Natural killer cell (primary cell): ENCODE measurements at regions not wholly inside any gene's neighbourhood (a gene's known extent, or its start where the extent isn't known, plus 50 kb on each side); places are given as distances from the start of the nearest gene placed in this dataset.

ENCODE experiments used
- ATAC-seq, 3 donors: fragments of 150-1000 bp in 2 of 3; fragments of 200-7000 bp in 1 of 3; cut with Tn5 transposase; 1 replicate in 1 of 3; 2 replicates in 2 of 3; pipeline ENCODE4 v1.10.0; 2021; ENCODE audit warnings: mild to moderate bottlenecking in 2 of 3, moderate library complexity in 2 of 3
- DNase-seq, 2 donors: peaks; one replicate each; pipeline versions ENCODE4 v3.0.0 to v3.0.0-alpha.2; 2013 to 2021; ENCODE audit warnings: mixed read lengths in 1 of 2
- H3K27ac ChIP-seq: one replicate; pipeline ENCODE4 v1.5.1; 2013; ENCODE audit warnings: mild to moderate bottlenecking, low read length
- H3K27me3 ChIP-seq: one replicate; pipeline ENCODE4 v1.6.1; 2013; ENCODE audit warnings: low read length; ENCODE audit not compliant: control insufficient read depth, insufficient read depth
- H3K36me3 ChIP-seq: one replicate; pipeline ENCODE4 v1.6.1; 2013; ENCODE audit warnings: low read length; ENCODE audit not compliant: control insufficient read depth, insufficient read depth
- H3K4me1 ChIP-seq: one replicate; pipeline ENCODE4 v1.6.1; 2013; ENCODE audit warnings: low read length; ENCODE audit not compliant: control insufficient read depth, insufficient read depth
- H3K4me3 ChIP-seq: one replicate; pipeline ENCODE4 v1.5.1; 2013; ENCODE audit warnings: low read length
- H3K9me3 ChIP-seq: one replicate; pipeline ENCODE4 v1.6.1; 2013; ENCODE audit warnings: low read length; ENCODE audit not compliant: control insufficient read depth, insufficient read depth
- H3K27ac Mint-ChIP-seq, 2 donors: one replicate each; pipeline ENCODE4 v1.8.0; 2022; ENCODE audit warnings: mild to moderate bottlenecking in 2 of 2, mixed read lengths in 2 of 2, moderate library complexity in 1 of 2
- H3K27me3 Mint-ChIP-seq, 2 donors: one replicate each; pipeline ENCODE4 v1.8.0; 2022; ENCODE audit warnings: low read depth in 2 of 2, mixed read lengths in 2 of 2
- H3K36me3 Mint-ChIP-seq: one replicate; pipeline ENCODE4 v1.8.0; 2022; ENCODE audit warnings: mixed read lengths
- H3K4me1 Mint-ChIP-seq, 2 donors: one replicate each; pipeline ENCODE4 v1.8.0; 2022; ENCODE audit warnings: mixed read lengths in 2 of 2
- H3K4me3 Mint-ChIP-seq: one replicate; pipeline ENCODE4 v1.8.0; 2022; ENCODE audit warnings: mild to moderate bottlenecking, moderate library complexity, mixed read lengths
- H3K9me3 Mint-ChIP-seq, 2 donors: one replicate each; pipeline ENCODE4 v1.8.0; 2022; ENCODE audit warnings: mixed read lengths in 2 of 2
- WGBS: methylation state at CpG from one replicate; pipeline ENCODE4 v1.1.7; 2013; ENCODE audit warnings: missing lambda C conversion rate; ENCODE audit not compliant: insufficient coverage; 5-methylcytosine and 5-hydroxymethylcytosine counted together
- intact Hi-C: fragments of 100-400 bp; cut with micrococcal nuclease; formaldehyde crosslinking; loops from one replicate; pipeline ENCODE4 v1.14.2; 2022
- TF ChIP-seq, protein P1 (sequence below): fragments of 200-600 bp; IDR thresholded peaks from one replicate; pipeline ENCODE4 v1.8.0; 2022; ENCODE audit warnings: antibody characterized with exemption

DNA sequence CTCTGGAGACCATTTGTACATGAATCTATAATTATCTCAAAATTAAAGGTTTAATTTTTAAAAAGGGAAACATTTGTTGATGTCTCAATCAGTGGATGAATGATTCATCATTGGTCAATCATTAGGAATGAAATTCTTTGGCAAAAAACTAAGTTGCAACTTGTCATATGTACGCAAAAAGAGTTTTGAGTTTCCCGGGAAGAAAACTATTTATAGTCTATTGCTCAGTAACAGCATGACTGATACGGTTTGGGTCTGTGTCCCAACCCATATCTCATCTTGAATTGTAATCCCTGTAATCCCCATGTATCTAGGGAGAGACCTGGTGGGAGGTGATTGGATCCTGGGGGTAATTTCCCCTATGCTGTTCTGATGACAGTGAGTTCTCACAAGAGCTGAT lies 765.8 kb upstream of the ROBO1 start:
- H3K36me3 ChIP-seq: no peaks in the 10 kb centered on the region
- no peaks in the 10 kb centered on the region for H3K27me3 ChIP-seq
- intact Hi-C loops: no loop called here
- H3K27me3 Mint-ChIP-seq: no peaks in the 10 kb centered on the region
- no peaks in the 10 kb centered on the region for H3K36me3 Mint-ChIP-seq
- DNase-seq: no peak
- no peak for ATAC-seq
- H3K4me1 ChIP-seq: no peaks in the 10 kb centered on the region
- H3K4me3 Mint-ChIP-seq: no peak overlapping the region
- no peaks in the 10 kb centered on the region for H3K4me1 Mint-ChIP-seq
- no peak overlapping the region for H3K27ac ChIP-seq
- H3K9me3 Mint-ChIP-seq: peaks cover 3% of the 10 kb centered on the region in 2 donors
- H3K4me3 ChIP-seq: no peak overlapping the region
- TF ChIP-seq, protein P1, sequence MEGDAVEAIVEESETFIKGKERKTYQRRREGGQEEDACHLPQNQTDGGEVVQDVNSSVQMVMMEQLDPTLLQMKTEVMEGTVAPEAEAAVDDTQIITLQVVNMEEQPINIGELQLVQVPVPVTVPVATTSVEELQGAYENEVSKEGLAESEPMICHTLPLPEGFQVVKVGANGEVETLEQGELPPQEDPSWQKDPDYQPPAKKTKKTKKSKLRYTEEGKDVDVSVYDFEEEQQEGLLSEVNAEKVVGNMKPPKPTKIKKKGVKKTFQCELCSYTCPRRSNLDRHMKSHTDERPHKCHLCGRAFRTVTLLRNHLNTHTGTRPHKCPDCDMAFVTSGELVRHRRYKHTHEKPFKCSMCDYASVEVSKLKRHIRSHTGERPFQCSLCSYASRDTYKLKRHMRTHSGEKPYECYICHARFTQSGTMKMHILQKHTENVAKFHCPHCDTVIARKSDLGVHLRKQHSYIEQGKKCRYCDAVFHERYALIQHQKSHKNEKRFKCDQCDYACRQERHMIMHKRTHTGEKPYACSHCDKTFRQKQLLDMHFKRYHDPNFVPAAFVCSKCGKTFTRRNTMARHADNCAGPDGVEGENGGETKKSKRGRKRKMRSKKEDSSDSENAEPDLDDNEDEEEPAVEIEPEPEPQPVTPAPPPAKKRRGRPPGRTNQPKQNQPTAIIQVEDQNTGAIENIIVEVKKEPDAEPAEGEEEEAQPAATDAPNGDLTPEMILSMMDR: no peak
- H3K27ac Mint-ChIP-seq: no peak overlapping the region
- WGBS: 93% methylated on average over 2 of the region's 3 CpGs
- no peaks in the 10 kb centered on the region for H3K9me3 ChIP-seq

DNA sequence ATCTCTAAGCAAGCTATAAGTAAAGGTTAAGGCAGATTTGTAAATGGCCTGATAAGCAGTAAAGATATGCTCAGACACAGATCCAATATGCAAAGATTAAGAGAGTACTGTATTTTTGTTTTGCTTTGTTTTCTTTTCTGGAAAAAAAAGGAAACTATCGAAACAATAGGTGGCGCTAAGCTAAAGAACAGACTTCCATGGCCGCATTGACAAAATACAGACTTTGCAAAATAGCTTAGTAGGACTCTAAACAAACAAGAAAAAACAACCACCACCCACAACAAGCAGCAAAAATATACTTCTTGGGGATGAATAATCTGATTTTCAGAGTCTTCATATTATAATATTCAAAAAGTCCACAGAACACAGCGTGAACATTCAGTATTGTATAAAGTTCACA lies 758.4 kb upstream of the ROBO1 start:
- intact Hi-C loops: no loop called here
- no CpG with 5 or more reads among the region's 4 CpGs for WGBS

DNA sequence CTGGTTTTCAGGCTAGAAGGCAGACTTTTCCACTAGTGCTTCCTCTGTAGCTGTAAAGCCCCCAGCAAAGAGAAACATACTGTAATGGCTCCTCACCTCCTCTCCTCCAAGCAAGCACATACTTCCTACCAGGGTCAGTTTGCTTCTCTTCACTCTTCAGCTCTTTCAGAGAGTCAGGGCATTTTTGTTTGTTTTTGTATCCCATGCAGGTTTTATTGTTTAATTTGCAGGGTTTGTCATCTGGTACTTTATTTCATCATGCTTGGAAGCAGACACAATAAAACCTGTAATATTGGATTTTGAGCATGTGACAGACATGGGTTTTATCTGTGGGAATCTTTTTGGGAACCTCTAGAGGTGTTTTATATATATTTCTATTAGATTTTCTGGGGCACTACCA lies 753.3 kb upstream of the ROBO1 start:
- ATAC-seq: no peak
- Mint-ChIP-seq H3K4me3 (no peak overlapping the region), H3K36me3 (no peaks in the 10 kb centered on the region), H3K4me1 (no peaks in the 10 kb centered on the region), H3K27me3 (no peaks in the 10 kb centered on the region), H3K9me3 (peaks cover 9 to 22% of the 10 kb centered on the region in 2 donors), H3K27ac (no peak overlapping the region)
- H3K27me3 ChIP-seq: no peaks in the 10 kb centered on the region
- TF ChIP-seq, protein P1: no peak
- no peak overlapping the region for H3K4me3 ChIP-seq
- H3K4me1 ChIP-seq: no peaks in the 10 kb centered on the region
- H3K9me3 ChIP-seq: peaks cover 4% of the 10 kb centered on the region
- no peak for DNase-seq
- intact Hi-C loops: no loop called here
- H3K36me3 ChIP-seq: no peaks in the 10 kb centered on the region
- no peak overlapping the region for H3K27ac ChIP-seq

More for the DNA sequence above, 758.4 kb upstream of the ROBO1 start:
- no peaks in the 10 kb centered on the region for H3K27me3 Mint-ChIP-seq
- Histone ChIP-seq H3K27ac (no peak overlapping the region), H3K36me3 (no peaks in the 10 kb centered on the region), H3K4me1 (no peaks in the 10 kb centered on the region), H3K9me3 (no peaks in the 10 kb centered on the region), H3K4me3 (no peak overlapping the region), H3K27me3 (no peaks in the 10 kb centered on the region)
- no peaks in the 10 kb centered on the region for H3K4me1 Mint-ChIP-seq
- ATAC-seq (no peak), DNase-seq (no peak)
- peaks cover 8% of the 10 kb centered on the region for H3K36me3 Mint-ChIP-seq
- H3K9me3 Mint-ChIP-seq: peaks cover 11 to 17% of the 10 kb centered on the region in 2 donors
- TF ChIP-seq, protein P1: no peak
- no peak overlapping the region for H3K27ac Mint-ChIP-seq
- no peak overlapping the region for H3K4me3 Mint-ChIP-seq

- no peaks in the 10 kb centered on the region for H3K4me1 Mint-ChIP-seq
- H3K4me3 ChIP-seq: no peak overlapping the region
- TF ChIP-seq, protein P1: no peak
These were observed 751.6 kb upstream of the ROBO1 start for GRCh38 chr3:80519436-80519835.

More at GRCh38 chr3:80519436-80519835, 751.6 kb upstream of the ROBO1 start:
- Histone ChIP-seq H3K36me3 (no peaks in the 10 kb centered on the region), H3K9me3 (peaks cover 4% of the 10 kb centered on the region), H3K27me3 (no peaks in the 10 kb centered on the region), H3K27ac (no peak overlapping the region), H3K4me1 (no peaks in the 10 kb centered on the region)
- intact Hi-C loops: no loop called here
- no peak for ATAC-seq
- Mint-ChIP-seq H3K27ac (no peak overlapping the region), H3K27me3 (no peaks in the 10 kb centered on the region), H3K36me3 (no peaks in the 10 kb centered on the region), H3K4me3 (no peak overlapping the region), H3K9me3 (peaks cover 13 to 31% of the 10 kb centered on the region in 2 donors)
- 40% methylated on average over 1 of the region's 5 CpGs for WGBS
- no peak for DNase-seq
